ENCODE measurements at regions not wholly inside any gene's neighbourhood (a gene's known extent, or its start where the extent isn't known, plus 50 kb on each side); places are given as distances from the start of the nearest gene placed in this dataset.
"Not testable (repeated sequence)": the region's sequence is repeated elsewhere in the genome, so short reads cannot be mapped to it uniquely, and the experiment has no call there.

DNA sequence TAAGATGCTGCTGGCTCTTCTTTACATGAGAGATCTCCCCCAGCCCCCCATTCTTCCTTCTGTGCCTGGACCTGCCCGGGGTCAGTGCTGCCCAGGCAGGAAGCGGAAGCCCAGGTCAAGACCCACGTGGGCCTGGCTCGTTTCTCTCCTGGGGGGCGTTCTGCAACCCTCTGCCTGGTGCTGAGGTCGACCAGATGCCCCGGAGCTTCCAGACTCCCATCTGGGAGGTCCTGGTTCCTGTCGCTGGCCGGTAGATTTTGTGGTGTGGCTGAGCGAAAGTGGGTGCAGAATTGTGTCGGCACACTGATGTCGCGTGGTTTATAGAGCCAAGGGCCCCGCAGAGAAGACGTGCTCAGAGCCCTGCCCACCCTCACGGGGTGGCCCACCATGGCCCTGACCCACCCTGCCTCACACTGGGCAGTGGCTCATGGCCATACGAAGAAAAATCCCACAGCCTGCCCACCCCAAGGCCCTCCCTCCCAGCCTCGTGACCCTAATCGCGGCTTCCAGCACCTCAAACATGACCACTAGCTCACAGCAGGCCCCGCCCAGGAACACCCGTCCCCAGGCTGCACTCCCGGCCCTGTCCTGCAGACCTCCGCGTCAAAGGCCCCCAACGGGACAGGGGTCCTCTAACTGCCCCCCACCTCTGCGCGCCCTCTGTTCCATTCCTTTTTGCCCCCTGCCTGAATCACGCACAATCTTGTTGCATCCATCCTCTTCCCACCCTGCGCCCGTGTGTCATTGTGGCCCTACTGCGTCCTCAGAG, 443.2 kb upstream of the ZNF722 start:
- H3K36me3 ChIP-seq (ENCODE audit: insufficient read depth, low read length); H3K4me1 ChIP-seq (ENCODE audit: insufficient read depth, low read length); H3K4me3 ChIP-seq (ENCODE audit: low read length); H3K9me3 Mint-ChIP-seq; H3K9me3 ChIP-seq (ENCODE audit: low read length); H3K27me3 Mint-ChIP-seq; POLR2A ChIA-PET; H3K27ac ChIP-seq (ENCODE audit: low read depth, low read length); DNase-seq; H3K4me1 Mint-ChIP-seq; H3K4me3 Mint-ChIP-seq; H3K27me3 ChIP-seq (ENCODE audit: insufficient read depth, low read length, poor library complexity, severe bottlenecking); H3K36me3 Mint-ChIP-seq; H3K27ac Mint-ChIP-seq; CTCF ChIA-PET: not testable (repeated sequence)

DNA sequence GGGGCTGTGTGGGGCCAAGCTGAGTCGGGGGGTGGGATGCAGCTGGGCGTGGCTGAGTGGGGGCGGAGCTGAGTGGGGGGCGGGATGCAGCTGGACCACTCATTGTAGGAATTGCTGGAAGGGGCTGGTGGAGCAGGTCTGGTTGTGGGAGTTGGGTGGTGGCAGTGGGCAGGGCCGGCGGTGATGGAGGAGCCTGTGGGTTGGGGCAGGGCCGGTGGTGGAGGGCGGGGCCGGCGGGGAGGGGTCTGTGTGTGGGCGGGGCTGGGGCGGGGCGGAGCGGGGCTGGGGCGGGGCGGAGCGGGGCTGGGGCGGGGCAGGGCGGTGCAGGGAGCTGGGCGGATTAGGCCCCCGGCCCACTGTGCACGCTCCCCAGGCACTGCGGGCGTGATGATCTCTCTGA, 442.4 kb upstream of the ZNF722 start:
- CTCF ChIA-PET; H3K4me3 Mint-ChIP-seq; H3K36me3 Mint-ChIP-seq; DNase-seq; H3K4me3 ChIP-seq (ENCODE audit: low read length); H3K9me3 Mint-ChIP-seq; H3K27ac Mint-ChIP-seq; H3K4me1 Mint-ChIP-seq; H3K9me3 ChIP-seq (ENCODE audit: low read length); H3K27me3 ChIP-seq (ENCODE audit: insufficient read depth, low read length, poor library complexity, severe bottlenecking); H3K27ac ChIP-seq (ENCODE audit: low read depth, low read length); H3K4me1 ChIP-seq (ENCODE audit: insufficient read depth, low read length); POLR2A ChIA-PET; H3K36me3 ChIP-seq (ENCODE audit: insufficient read depth, low read length); H3K27me3 Mint-ChIP-seq: not testable (repeated sequence)

GRCh38 chr7:63559016-63559415, 439.6 kb upstream of the ZNF722 start:
- H3K36me3 Mint-ChIP-seq; H3K27ac Mint-ChIP-seq; H3K9me3 ChIP-seq (ENCODE audit: low read length); H3K4me1 Mint-ChIP-seq; CTCF ChIA-PET; H3K27me3 Mint-ChIP-seq; H3K4me3 ChIP-seq (ENCODE audit: low read length); H3K4me3 Mint-ChIP-seq; H3K4me1 ChIP-seq (ENCODE audit: insufficient read depth, low read length); H3K36me3 ChIP-seq (ENCODE audit: insufficient read depth, low read length); H3K27ac ChIP-seq (ENCODE audit: low read depth, low read length); POLR2A ChIA-PET; H3K27me3 ChIP-seq (ENCODE audit: insufficient read depth, low read length, poor library complexity, severe bottlenecking): not testable (repeated sequence)
- H3K9me3 Mint-ChIP-seq, result peaks cover 0 to 10% (median 5%) of the 10 kb centered on the region in 5 donors
- DNase-seq, result peak in 1 of 5 donors; percentile 36

DNA sequence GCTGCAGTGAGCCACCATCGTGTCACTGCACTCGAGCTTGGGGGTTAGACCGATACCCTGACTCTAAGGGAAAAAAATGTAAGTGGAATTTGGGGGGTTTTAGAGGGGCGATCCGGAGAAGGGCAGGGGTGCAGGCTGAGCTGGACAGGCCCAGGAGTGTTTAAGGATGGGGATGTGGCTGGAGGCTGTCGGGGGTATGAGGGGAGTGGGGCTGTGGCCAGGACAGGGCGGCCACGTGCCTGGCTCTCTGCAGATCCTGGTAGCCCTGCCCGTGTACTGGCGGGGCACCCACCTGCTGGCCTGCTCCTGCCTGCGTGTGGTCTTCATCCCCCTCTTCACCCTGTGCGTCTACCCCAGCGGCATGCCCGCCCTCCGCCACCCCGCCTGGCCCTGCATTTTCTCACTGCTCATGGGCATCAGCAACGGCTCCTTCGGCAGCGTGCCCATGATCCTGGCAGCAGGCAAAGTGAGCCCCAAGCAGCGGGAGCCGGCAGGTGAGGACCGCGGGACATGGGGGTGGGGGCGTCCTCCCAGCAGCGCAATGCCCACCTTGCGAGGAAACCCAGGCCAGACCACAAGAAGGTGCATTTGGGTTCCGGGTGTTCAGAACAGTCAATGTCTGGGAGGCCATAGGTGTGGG, 438.7 kb upstream of the ZNF722 start:
- H3K36me3 ChIP-seq (ENCODE audit: insufficient read depth, low read length); H3K4me3 Mint-ChIP-seq; H3K27me3 Mint-ChIP-seq; CTCF ChIA-PET; H3K36me3 Mint-ChIP-seq; H3K4me3 ChIP-seq (ENCODE audit: low read length); H3K4me1 ChIP-seq (ENCODE audit: insufficient read depth, low read length); H3K27me3 ChIP-seq (ENCODE audit: insufficient read depth, low read length, poor library complexity, severe bottlenecking); H3K4me1 Mint-ChIP-seq; H3K27ac ChIP-seq (ENCODE audit: low read depth, low read length); H3K27ac Mint-ChIP-seq; POLR2A ChIA-PET; H3K9me3 ChIP-seq (ENCODE audit: low read length): not testable (repeated sequence)
- H3K9me3 Mint-ChIP-seq, result peaks cover 0 to 10% (median 5%) of the 10 kb centered on the region in 5 donors
- peak in 1 of 5 donors; percentile 14 for DNase-seq

DNA sequence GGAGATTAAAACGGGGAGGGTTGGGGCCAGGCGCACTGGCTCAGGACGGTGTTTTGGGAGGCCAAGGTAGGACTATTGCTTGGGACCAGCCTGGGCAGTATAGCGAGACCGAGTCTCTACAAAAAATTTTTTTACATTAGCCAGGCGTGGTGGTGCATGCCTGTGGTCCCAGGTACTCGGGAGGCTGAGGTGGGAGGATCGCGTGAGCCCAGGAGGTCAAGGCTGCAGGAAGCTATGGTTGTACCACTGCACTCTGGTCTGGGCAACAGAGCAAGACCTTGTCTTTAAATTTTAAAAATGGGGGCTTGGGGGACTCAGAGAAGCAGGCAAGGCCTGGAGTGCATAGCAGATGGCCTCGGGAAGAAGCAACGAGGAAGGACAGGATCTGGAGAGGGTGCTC, 436.7 kb upstream of the ZNF722 start:
- H3K36me3 Mint-ChIP-seq; H3K27ac Mint-ChIP-seq; H3K27me3 ChIP-seq (ENCODE audit: insufficient read depth, low read length, poor library complexity, severe bottlenecking); H3K4me3 ChIP-seq (ENCODE audit: low read length); H3K27ac ChIP-seq (ENCODE audit: low read depth, low read length); H3K27me3 Mint-ChIP-seq; H3K36me3 ChIP-seq (ENCODE audit: insufficient read depth, low read length); H3K9me3 ChIP-seq (ENCODE audit: low read length); CTCF ChIA-PET; H3K4me3 Mint-ChIP-seq; POLR2A ChIA-PET; H3K4me1 ChIP-seq (ENCODE audit: insufficient read depth, low read length); H3K4me1 Mint-ChIP-seq: not testable (repeated sequence)
- peak in 1 of 5 donors; percentile 4 for DNase-seq
- peaks cover 0 to 10% (median 7%) of the 10 kb centered on the region in 5 donors for H3K9me3 Mint-ChIP-seq

GRCh38 chr7:63562364-63563060, 436.1 kb upstream of the ZNF722 start:
- POLR2A ChIA-PET; H3K4me3 Mint-ChIP-seq; H3K4me1 Mint-ChIP-seq; H3K9me3 ChIP-seq (ENCODE audit: low read length); CTCF ChIA-PET; H3K27me3 Mint-ChIP-seq; H3K4me3 ChIP-seq (ENCODE audit: low read length); H3K36me3 ChIP-seq (ENCODE audit: insufficient read depth, low read length); H3K4me1 ChIP-seq (ENCODE audit: insufficient read depth, low read length); H3K36me3 Mint-ChIP-seq; H3K27ac ChIP-seq (ENCODE audit: low read depth, low read length); H3K27me3 ChIP-seq (ENCODE audit: insufficient read depth, low read length, poor library complexity, severe bottlenecking); H3K27ac Mint-ChIP-seq: not testable (repeated sequence)
- DNase-seq, result peak in 1 of 5 donors; percentile 40
- H3K9me3 Mint-ChIP-seq, result peaks cover 0 to 10% (median 7%) of the 10 kb centered on the region in 5 donors

DNA sequence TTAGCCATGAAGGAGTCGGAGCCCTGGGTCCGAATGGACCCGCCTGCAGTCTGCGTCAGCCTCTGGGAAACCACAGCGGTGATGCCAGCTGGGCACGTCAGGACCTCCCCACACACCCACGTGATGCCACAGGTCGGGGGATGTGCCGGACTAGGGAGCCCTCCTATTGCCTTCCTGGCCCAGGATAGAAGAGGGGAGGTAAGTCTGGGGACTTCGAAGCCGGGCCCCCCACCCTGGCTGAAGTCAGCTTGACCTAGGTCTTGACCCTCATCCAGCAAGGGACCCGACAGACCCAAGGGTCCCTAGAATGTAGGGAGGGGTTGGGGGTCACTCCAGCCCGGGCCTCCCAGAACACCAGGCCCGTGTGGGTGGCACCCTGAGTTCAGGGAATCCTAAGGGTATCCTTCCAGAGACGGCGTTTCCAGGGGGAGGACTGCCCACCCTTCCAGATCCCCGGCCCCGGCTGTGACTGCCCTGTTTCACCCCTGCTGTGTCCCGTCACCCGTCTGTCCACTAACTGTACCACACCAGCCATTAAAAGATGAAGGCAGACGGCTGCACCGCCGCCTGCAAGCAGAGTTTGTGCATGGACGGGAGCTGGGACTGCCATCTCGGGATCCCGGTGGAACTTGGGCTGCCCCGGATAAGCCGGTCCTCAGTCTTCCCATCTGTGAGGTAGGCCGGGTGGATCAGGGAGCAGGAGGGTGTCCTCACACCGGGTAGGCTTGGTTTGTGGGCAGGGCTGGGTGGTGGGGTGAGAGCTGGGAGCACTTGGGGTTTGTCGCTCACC, 435.3 kb upstream of the ZNF722 start:
- H3K4me1 ChIP-seq (ENCODE audit: insufficient read depth, low read length); POLR2A ChIA-PET: not testable (repeated sequence)

GRCh38 chr7:63564882-63565281, 433.8 kb upstream of the ZNF722 start:
- H3K27ac Mint-ChIP-seq; H3K4me3 ChIP-seq (ENCODE audit: low read length); H3K4me1 ChIP-seq (ENCODE audit: insufficient read depth, low read length); H3K27ac ChIP-seq (ENCODE audit: low read depth, low read length); H3K36me3 ChIP-seq (ENCODE audit: insufficient read depth, low read length); H3K36me3 Mint-ChIP-seq; CTCF ChIA-PET; POLR2A ChIA-PET; H3K9me3 ChIP-seq (ENCODE audit: low read length); H3K9me3 Mint-ChIP-seq; H3K27me3 Mint-ChIP-seq; H3K4me3 Mint-ChIP-seq; H3K27me3 ChIP-seq (ENCODE audit: insufficient read depth, low read length, poor library complexity, severe bottlenecking); H3K4me1 Mint-ChIP-seq: not testable (repeated sequence)
- peak in 1 of 5 donors; percentile 20 for DNase-seq

More for the DNA sequence above, 435.3 kb upstream of the ZNF722 start:
- H3K36me3 Mint-ChIP-seq; H3K4me3 Mint-ChIP-seq; H3K4me1 Mint-ChIP-seq; H3K27me3 Mint-ChIP-seq; CTCF ChIA-PET; H3K4me3 ChIP-seq (ENCODE audit: low read length); H3K36me3 ChIP-seq (ENCODE audit: insufficient read depth, low read length); H3K27ac ChIP-seq (ENCODE audit: low read depth, low read length); H3K9me3 ChIP-seq (ENCODE audit: low read length); H3K27me3 ChIP-seq (ENCODE audit: insufficient read depth, low read length, poor library complexity, severe bottlenecking): not testable (repeated sequence)
- DNase-seq, result peak in 1 of 5 donors; percentile 22
- peak overlapping the region in 1 of 8 donors; percentile 19 for H3K27ac Mint-ChIP-seq
- H3K9me3 Mint-ChIP-seq, result peaks cover 0 to 13% (median 6%) of the 10 kb centered on the region in 5 donors
